HG02678 (cell line): ENCODE measurements at regions not wholly inside any gene's neighbourhood (a gene's known extent, or its start where the extent isn't known, plus 50 kb on each side); places are given as distances from the start of the nearest gene placed in this dataset.
"Not testable (repeated sequence)": the region's sequence is repeated elsewhere in the genome, so short reads cannot be mapped to it uniquely, and the experiment has no call there.

Source experiments
- ATAC-seq: cut with Tn5 transposase; IDR thresholded peaks from one replicate; pipeline ENCODE4 v1.9.1; 2021; ENCODE audit warnings: mild to moderate bottlenecking, moderate library complexity; ENCODE audit not compliant: unreplicated experiment

DNA sequence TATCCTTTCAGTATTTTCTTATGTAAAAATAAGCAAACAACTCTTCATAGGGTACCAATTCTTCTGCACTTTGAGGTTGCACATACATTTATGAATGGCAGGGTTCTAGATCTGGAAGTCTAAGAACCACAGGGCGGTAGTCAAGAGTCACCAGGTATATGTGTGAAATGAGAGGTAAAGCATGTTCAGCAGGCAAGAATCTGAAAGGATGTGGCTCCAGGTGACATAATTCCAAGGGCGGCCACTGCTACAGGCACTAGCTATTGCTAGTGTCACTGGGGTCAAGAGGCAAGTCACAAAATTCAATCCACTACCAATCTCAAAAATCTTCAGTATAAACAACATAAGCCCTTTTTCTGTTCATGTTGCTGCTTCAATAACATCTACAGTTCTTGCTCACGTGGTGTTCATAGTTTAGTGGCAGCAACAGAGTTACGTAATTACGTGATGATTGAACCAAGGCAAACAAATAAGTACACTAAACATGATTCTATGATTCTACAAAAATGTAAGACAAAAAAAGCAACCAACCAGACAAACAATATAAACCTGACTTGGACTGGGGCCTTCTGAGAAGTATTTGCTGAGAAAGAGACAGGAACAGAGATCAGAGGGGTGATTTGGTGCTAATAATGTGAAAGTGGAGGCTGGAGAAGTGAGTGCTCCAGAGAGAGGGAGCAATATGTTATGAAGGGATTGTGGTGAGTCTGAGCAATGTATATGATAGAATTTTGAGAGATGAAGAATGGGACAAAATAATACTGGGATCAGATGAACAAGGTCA, 101.7 kb downstream of the NAA11 start:
- ATAC-seq = no peak

- no peak for ATAC-seq
These were observed 108.8 kb downstream of the NAA11 start for GRCh38 chr4:79217025-79217424.

GRCh38 chr4:79213702-79214101, 112.2 kb downstream of the NAA11 start:
- ATAC-seq = no peak

DNA sequence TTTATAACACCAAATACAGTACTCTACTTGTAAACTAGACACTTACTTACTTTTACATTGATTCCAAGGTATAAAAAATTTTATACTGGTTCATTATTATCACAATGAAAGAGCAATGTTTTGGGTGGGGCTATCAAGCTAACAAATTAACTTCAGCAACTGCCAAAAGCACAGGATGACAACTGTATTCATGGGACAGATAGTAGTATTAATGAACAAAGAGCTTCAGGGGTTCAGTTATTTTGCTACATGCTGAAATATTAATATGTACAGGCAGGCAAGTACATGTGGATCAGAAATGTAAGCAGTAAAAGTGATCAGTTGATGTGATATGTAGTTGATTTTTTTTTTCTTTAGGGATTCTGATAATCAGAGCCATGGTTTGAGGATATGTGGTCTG, 112.9 kb downstream of the NAA11 start:
- no peak for ATAC-seq

GRCh38 chr4:79212311-79212710, 113.5 kb downstream of the NAA11 start:
- no peak for ATAC-seq

DNA sequence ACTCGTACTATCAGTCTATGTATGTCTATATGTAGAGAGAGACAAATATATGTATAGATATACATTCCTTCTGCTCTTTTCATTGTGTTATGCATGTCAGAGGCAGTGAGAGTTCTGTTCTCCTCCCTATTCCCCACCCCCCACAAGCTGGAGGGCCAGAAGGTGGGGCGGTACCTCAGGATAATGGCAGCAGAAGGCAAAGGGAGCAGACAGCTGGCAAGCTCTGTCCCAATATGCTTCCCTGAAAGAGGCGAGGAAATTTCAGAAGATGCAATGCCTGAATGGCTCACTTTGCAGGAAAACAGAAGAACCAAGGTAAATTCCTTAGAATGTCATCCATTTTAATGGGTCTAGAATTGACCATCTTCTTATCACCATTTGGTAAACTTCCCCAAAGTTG, 114.4 kb downstream of the NAA11 start:
- no peak for ATAC-seq

DNA sequence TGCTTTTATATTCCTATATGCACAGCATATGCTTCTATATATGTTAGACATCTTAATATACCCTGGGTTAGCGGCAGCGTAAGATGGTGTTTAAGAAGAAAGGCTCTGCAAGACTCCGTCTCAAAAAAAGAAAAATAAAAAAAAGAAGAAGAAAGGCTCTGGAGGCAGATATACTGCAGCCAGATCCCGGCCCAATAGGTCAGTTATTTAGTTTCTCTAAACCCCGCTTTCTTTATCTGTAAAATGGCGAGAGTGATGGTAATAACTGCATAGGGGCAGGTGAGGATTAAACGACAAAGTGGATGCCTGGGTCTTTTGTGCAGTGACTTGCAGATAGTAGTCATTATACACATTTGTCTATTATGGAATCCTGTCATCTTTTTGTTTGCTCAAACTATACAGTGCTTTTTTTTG, 115.2 kb downstream of the NAA11 start:
- ATAC-seq = no peak

- no peak for ATAC-seq
These were observed 115.8 kb downstream of the NAA11 start for GRCh38 chr4:79209822-79210635.

- no peak for ATAC-seq
These were observed 116.8 kb downstream of the NAA11 start for GRCh38 chr4:79209081-79209480.

GRCh38 chr4:79207281-79207680, 118.6 kb downstream of the NAA11 start:
- no peak for ATAC-seq

GRCh38 chr4:79206660-79207059, 119.2 kb downstream of the NAA11 start:
- no peak for ATAC-seq

DNA sequence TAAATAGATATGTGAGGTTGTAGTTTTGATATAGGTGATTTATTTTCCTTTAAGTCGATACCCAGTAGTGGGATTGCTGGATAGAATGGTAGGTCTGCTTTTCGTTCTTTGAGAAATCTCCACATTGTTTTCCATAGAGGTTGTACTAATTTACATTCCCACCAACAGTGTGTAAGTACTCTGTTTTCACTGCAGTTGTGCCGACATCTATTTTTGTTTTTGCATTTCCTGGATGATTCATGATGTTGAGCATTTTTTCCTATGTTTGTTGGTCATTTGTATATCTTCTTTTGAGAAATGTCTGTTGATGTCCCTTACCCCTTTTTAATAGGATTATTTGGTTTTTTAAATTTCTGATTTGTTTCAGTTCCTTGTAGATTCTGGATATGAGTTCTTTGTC, 120.7 kb downstream of the NAA11 start:
- ATAC-seq = no peak

GRCh38 chr4:79201971-79202370, 123.9 kb downstream of the NAA11 start:
- ATAC-seq = no peak

GRCh38 chr4:79199743-79200142, 126.1 kb downstream of the NAA11 start:
- no peak for ATAC-seq

DNA sequence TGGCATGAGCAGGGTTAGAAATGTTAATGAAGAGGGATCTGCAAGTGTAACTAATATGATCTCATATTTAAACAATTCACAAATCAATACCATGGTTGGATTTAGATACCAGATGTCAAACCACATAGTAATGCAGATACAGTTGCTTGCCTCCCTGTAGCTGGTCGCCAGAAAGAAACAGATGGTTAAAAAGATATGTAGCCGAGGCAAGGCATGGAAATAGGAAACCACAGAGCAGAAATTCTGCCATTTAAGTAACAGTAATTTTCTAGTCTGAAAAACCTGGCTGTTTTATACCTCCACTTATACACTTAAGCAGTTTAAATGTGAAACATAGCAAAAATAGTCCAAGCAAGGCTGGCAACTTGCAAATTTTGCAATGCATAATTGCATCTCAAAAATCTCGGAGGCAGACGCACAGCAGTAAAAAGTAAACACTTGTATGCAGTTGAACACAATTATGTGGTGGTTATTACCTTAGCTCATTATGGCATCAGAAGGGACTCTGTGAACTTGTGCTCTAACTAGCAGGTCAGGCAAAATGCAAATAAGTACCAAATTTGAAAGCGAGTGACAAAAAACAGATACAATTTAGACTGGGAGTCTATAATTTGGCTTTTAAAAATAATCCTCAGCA, 126.8 kb downstream of the NAA11 start:
- no peak for ATAC-seq

DNA sequence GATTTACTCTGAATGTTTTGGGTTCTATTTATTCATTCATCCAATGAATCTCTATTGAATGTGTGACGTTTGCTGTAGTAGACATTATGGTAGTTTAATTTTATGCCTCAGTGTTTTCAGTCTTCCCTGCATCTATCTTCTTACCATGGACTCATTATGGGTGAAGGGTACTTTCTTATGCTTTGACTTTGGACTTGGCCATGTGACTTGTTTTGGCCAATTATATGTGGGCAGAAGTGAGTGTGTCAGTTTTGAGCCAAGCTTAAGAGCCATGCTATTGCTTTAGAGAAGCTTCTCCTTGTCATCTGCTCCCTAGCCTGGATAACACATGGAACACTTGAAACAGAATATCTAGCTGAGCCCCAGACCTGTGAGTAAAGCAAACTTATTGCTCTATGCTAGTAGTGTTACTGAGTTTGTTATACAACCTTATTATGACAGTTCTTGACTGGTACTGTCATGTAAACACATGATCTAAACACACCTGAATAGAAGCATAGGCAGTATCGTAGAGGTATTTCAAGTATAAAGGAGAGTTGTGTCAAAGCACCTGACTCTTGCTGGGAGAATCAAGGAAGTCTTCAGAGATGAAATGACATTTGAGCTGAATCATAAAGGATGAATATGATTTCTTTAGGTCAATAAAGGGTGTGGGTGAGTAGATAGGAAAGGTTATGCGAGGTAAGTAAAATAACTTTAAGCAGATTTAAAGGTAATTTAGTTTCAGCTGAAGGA, 128.4 kb downstream of the NAA11 start:
- no peak for ATAC-seq

DNA sequence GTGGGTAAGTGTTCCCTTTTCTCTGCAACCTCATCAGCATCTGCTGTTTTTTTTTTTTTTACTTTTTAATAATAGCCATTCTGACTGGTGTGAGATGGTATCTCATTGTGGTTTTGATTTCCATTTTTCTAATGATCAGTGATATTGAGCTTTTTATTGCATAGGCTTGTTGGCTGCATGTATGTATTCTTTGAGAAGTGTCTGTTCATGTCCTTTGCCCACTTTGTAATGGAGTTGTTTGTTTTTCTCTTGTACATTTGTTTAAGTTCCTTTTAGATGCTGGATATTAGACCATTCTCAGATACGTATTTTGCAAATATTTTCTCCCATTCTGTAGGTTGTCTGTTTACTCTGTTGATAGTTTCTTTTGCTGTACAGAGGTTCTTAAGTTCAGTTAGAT, 134.6 kb downstream of the NAA11 start:
- not testable (repeated sequence) for ATAC-seq

DNA sequence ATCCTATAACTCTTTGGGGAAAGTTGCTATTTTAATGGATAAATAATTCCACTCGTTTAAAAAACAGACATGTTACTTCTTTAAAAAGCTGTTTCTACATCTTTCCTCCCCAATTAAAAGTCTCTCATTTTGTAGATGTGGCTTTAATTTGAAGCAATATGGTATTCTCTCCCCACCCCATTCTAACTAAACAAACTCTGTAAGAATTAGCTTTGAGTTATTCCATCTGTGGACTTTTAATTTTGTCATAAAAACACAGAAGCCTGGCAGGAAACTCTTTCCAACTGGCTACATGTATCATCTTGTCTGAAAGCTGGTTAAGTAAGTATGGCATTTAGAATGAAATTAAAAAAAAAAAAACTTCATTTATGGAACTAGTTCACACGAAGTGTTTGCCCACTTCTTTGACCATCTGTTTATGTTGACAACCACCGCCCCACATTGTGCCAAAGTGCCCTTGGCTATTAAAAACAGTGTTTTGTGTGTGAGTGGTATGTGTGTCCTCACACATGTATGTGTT, 140.3 kb downstream of the NAA11 start:
- ATAC-seq = no peak

- ATAC-seq = no peak
These were observed 141.4 kb downstream of the NAA11 start for GRCh38 chr4:79184476-79184875.

DNA sequence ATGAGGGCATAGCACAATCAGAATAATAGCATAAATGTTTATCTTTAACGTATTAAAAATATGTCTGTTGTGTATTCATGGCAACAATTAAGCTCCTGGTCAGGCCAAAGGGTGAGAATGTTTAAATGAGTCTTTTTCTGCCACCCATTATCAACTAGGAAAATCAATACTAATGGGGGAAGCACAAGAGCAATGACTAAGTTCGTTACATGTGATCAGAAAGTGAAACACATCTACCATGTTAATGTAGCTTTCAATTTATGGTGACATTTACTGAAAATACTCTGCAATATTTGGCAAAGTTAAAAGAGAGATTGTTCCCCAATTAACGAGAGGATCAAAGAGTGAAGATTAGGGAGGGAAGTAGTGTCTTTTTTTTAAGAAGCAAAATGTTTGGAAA, 143.7 kb downstream of the NAA11 start:
- no peak for ATAC-seq

- no peak for ATAC-seq
These were observed 144.7 kb downstream of the NAA11 start for GRCh38 chr4:79181190-79181589.
